Endothelial cell of umbilical vein (primary cell): ENCODE measurements at regions not wholly inside any gene's neighbourhood (a gene's known extent, or its start where the extent isn't known, plus 50 kb on each side); places are given as distances from the start of the nearest gene placed in this dataset.

Experiments used
- BruUV-seq: library from RNA; stranded (reverse); fragments of 400-500 nt; replicated peaks from 2 replicates; lab custom pipeline; 2021; lab: Mats Ljungman, UMichigan
- CTCF ChIA-PET: fragments of 300-600, 350-600 bp; sonication (Branson Sonifier 250); formaldehyde crosslinking; loops from one replicate; lab custom pipeline; 2021; ENCODE audit warnings: antibody characterized with exemption, inconsistent platforms; lab: Charles Lee
- POLR2A ChIA-PET: fragments of 300-600, 350-600 bp; sonication (Branson Sonifier 250); formaldehyde crosslinking; loops from one replicate; lab custom pipeline; 2021; ENCODE audit warnings: antibody characterized with exemption, inconsistent platforms; lab: Charles Lee
- DNase-seq: peaks from one replicate; pipeline ENCODE4 v3.0.0-alpha.2; 2011; ENCODE audit warnings: low read depth, low spot score
- FAIRE-seq: peaks from 2 replicates; lab custom pipeline; 2011; peaks lifted over from hg19 to GRCh38; lab: Jason Lieb, UNC
- H2AFZ ChIP-seq: 2 replicates; pipeline ENCODE4 v1.6.0; 2012; ENCODE audit warnings: low read depth, low read length, control low read depth, inconsistent platforms
- H3K27ac ChIP-seq: 2 replicates; pipeline ENCODE4 v1.5.1; 2011; ENCODE audit warnings: low read depth, mild to moderate bottlenecking, control low read depth, low read length, moderate library complexity; ENCODE audit not compliant: insufficient read depth
- H3K27me3 ChIP-seq, 2 experiments: 2 replicates each; pipeline versions ENCODE4 v1.6.0 to v1.6.1; 2011; ENCODE audit warnings: low read length in 2 of 2, mixed read lengths in 1 of 2; ENCODE audit not compliant: control insufficient read depth in 2 of 2, insufficient read depth in 2 of 2
- H3K36me3 ChIP-seq, 2 experiments: 2 replicates in 1 of 2; 3 replicates in 1 of 2; pipeline ENCODE4 v1.5.1; 2011; ENCODE audit warnings: low read length in 2 of 2, mild to moderate bottlenecking in 1 of 2, moderate library complexity in 1 of 2; ENCODE audit not compliant: control insufficient read depth in 2 of 2, insufficient read depth in 2 of 2; ENCODE audit errors: extremely low read depth in 1 of 2
- H3K4me1 ChIP-seq: 3 replicates; pipeline ENCODE4 v1.5.1; 2011; ENCODE audit warnings: mild to moderate bottlenecking, low read length; ENCODE audit not compliant: control insufficient read depth, insufficient read depth; ENCODE audit errors: extremely low read depth
- H3K4me2 ChIP-seq: 2 replicates; pipeline ENCODE4 v1.6.1; 2011; ENCODE audit warnings: low read length, control low read depth, mixed read lengths; ENCODE audit not compliant: insufficient read depth
- H3K4me3 ChIP-seq, 3 experiments: fragments of 200-600 bp in 1 of 3; sonication (generic), shearing (Covaris generic) in 1 of 3; replicated peaks in 1 of 3; 2 replicates each; pipeline ENCODE4 v1.5.1; 2011 to 2016; ENCODE audit warnings: control low read depth in 3 of 3, low read length in 3 of 3, mild to moderate bottlenecking in 2 of 3, inconsistent platforms in 1 of 3, low read depth in 1 of 3, moderate library complexity in 1 of 3; ENCODE audit not compliant: insufficient read depth in 1 of 3
- H3K79me2 ChIP-seq: 2 replicates; pipeline ENCODE4 v1.6.0; 2012; ENCODE audit warnings: low read length, inconsistent platforms; ENCODE audit not compliant: control insufficient read depth, insufficient read depth
- H3K9ac ChIP-seq: replicated peaks from 2 replicates; pipeline ENCODE3; 2011; ENCODE audit warnings: low read length, control low read depth; ENCODE audit not compliant: insufficient read depth; ENCODE audit errors: extremely low read depth
- H3K9me1 ChIP-seq: replicated peaks from 3 replicates; pipeline ENCODE4 v1.6.0; 2011; ENCODE audit warnings: mild to moderate bottlenecking, low read length; ENCODE audit not compliant: control insufficient read depth, insufficient read depth; ENCODE audit errors: extremely low read depth
- H3K9me3 ChIP-seq: replicated peaks from 2 replicates; pipeline ENCODE4 v1.5.1; 2012; ENCODE audit warnings: low read length, inconsistent platforms; ENCODE audit not compliant: control insufficient read depth, insufficient read depth
- H4K20me1 ChIP-seq: replicated peaks from 2 replicates; pipeline ENCODE3; 2011; ENCODE audit warnings: mild to moderate bottlenecking, low read length; ENCODE audit not compliant: control insufficient read depth, insufficient read depth; ENCODE audit errors: extremely low read depth
- EZH2 ChIP-seq: IDR thresholded peaks from 2 replicates; pipeline ENCODE4 v1.6.1; 2012; ENCODE audit warnings: borderline replicate concordance, low read depth, mild to moderate bottlenecking, moderate library complexity, low read length, inconsistent platforms; ENCODE audit not compliant: severe bottlenecking
- FOS ChIP-seq: IDR thresholded peaks from 2 replicates; pipeline ENCODE4 v1.6.1; 2011; ENCODE audit warnings: mild to moderate bottlenecking, low read length, moderate library complexity, borderline replicate concordance; ENCODE audit not compliant: insufficient read depth
- GATA2 ChIP-seq: IDR thresholded peaks from 2 replicates; pipeline ENCODE4 v1.7.0; 2011; ENCODE audit warnings: low read depth, mild to moderate bottlenecking, moderate library complexity, mixed read lengths, low read length; ENCODE audit not compliant: insufficient read length, insufficient read depth
- JUN ChIP-seq: IDR thresholded peaks from 2 replicates; pipeline ENCODE4 v1.6.1; 2011; ENCODE audit warnings: borderline replicate concordance, low read depth; ENCODE audit not compliant: insufficient read length, insufficient read depth
- MYC ChIP-seq: IDR thresholded peaks from one replicate; pipeline ENCODE4 v1.6.1; 2011; ENCODE audit warnings: mild to moderate bottlenecking, low read depth, low read length
- POLR2A ChIP-seq: IDR thresholded peaks from 2 replicates; pipeline ENCODE4 v1.6.1; 2012; ENCODE audit warnings: low read depth, mild to moderate bottlenecking, control low read depth, low read length
- POLR2AphosphoS5 ChIP-seq: IDR thresholded peaks from 2 replicates; pipeline ENCODE4 v1.6.1; 2012; ENCODE audit warnings: low read depth, mild to moderate bottlenecking, control low read depth, low read length, moderate library complexity; ENCODE audit not compliant: insufficient read depth
- dilution Hi-C: fragments of 300-500 bp; cut with MboI; formaldehyde crosslinking; loops from one replicate; pipeline ENCODE4 v1.15.0; 2019; ENCODE audit warnings: low sequenced_read_pairs; ENCODE audit not compliant: extremely low pct_ligation_motif_present
- intact Hi-C: fragments of 100-400 bp; cut with micrococcal nuclease; formaldehyde crosslinking; loops from one replicate; pipeline ENCODE4 v1.10.0; 2022
- TF ChIP-seq, protein P1 (sequence below), 2 donors: IDR thresholded peaks; 1 replicate in 1 of 2; 2 replicates in 1 of 2; pipeline ENCODE4 v1.5.1; 2011; ENCODE audit warnings: low read length in 2 of 2, mild to moderate bottlenecking in 2 of 2, moderate library complexity in 2 of 2, control low read depth in 1 of 2, inconsistent platforms in 1 of 2, low read depth in 1 of 2; ENCODE audit not compliant: insufficient read depth in 1 of 2; ENCODE audit errors: extremely low read depth in 1 of 2
- TF ChIP-seq, protein P2 (sequence below): IDR thresholded peaks from 2 replicates; pipeline ENCODE4 v1.6.1; 2011; ENCODE audit not compliant: insufficient read depth, insufficient read length

DNA sequence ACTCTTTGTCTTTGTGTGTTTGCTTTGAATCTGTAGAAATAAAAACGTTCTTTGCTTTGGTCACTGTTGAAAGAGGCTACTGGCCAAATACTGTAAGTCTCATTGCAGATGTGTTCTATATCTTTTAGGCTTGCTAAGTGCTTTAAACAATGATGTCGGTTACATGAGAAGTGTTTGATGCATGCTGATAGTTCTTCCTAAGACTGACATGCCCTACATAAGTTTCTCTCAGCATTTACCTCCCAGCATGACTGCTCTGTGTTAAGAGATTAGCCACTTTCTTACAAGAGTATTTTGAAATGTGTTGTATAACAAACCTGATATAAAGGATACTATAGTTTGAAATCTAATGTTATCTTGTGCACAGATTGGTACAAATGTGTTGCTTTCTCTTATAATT is 1088.7 kb downstream of the NSUN3 start:
- Histone ChIP-seq H4K20me1 (no peaks in the 10 kb centered on the region), H2AFZ (no peak overlapping the region), H3K27me3 (no peaks in the 10 kb centered on the region), H3K4me1 (no peaks in the 10 kb centered on the region), H3K4me3 (no peak overlapping the region), H3K36me3 (no peaks in the 10 kb centered on the region), H3K9me3 (peaks cover 3% of the 10 kb centered on the region), H3K4me2 (no peak overlapping the region), H3K9ac (no peak overlapping the region), H3K27ac (no peak overlapping the region), H3K9me1 (no peaks in the 10 kb centered on the region), H3K79me2 (no peaks in the 10 kb centered on the region)
- intact Hi-C loops (no loop called here), dilution Hi-C loops (no loop called here)
- ChIA-PET POLR2A (no interaction called here), CTCF (no interaction called here)
- BruUV-seq, result no TSS peak
- no peak for FAIRE-seq
- no peak for DNase-seq
- TF ChIP-seq POLR2AphosphoS5, result no peak
- no peak for TF ChIP-seq GATA2
- TF ChIP-seq FOS, result no peak
- TF ChIP-seq, protein P1, sequence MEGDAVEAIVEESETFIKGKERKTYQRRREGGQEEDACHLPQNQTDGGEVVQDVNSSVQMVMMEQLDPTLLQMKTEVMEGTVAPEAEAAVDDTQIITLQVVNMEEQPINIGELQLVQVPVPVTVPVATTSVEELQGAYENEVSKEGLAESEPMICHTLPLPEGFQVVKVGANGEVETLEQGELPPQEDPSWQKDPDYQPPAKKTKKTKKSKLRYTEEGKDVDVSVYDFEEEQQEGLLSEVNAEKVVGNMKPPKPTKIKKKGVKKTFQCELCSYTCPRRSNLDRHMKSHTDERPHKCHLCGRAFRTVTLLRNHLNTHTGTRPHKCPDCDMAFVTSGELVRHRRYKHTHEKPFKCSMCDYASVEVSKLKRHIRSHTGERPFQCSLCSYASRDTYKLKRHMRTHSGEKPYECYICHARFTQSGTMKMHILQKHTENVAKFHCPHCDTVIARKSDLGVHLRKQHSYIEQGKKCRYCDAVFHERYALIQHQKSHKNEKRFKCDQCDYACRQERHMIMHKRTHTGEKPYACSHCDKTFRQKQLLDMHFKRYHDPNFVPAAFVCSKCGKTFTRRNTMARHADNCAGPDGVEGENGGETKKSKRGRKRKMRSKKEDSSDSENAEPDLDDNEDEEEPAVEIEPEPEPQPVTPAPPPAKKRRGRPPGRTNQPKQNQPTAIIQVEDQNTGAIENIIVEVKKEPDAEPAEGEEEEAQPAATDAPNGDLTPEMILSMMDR (IDR thresholded peaks at IDR 0.05; ENCODE audit: extremely low read depth in 1 of 2, insufficient read depth in 1 of 2, low read depth in 1 of 2, low read length in 2 of 2), result no peak
- TF ChIP-seq, protein P2, sequence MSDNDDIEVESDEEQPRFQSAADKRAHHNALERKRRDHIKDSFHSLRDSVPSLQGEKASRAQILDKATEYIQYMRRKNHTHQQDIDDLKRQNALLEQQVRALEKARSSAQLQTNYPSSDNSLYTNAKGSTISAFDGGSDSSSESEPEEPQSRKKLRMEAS, result no peak

DNA sequence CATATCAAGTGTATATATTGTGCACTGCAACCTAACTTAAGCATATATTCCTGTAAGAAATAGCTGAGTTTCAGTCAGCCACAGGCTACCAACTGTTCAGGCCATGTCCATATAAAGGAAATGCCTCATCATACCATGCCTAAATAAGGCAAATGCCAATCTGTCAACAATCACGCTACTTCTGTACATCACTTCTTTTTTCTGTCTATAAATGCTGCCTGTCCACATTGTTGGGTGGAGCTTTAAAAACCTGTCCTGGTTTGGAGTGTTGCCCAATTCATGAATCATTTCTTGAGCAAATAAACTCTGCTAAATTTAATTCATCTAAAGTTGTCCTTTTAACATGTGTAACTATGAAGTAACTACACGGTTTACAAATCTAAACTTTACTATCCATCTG is 1091.9 kb downstream of the NSUN3 start:
- TF ChIP-seq POLR2A (no peak), POLR2AphosphoS5 (no peak), MYC (no peak), FOS (no peak), JUN (no peak), EZH2 (no peak), GATA2 (no peak)
- TF ChIP-seq, protein P2, result no peak
- TF ChIP-seq, protein P1 (IDR thresholded peaks at IDR 0.05; ENCODE audit: extremely low read depth in 1 of 2, insufficient read depth in 1 of 2, low read depth in 1 of 2, low read length in 2 of 2), result no peak
- no peak overlapping the region for H3K4me3 ChIP-seq
- DNase-seq, result no peak
- no peaks in the 10 kb centered on the region for H3K4me1 ChIP-seq
- no TSS peak for BruUV-seq
- dilution Hi-C loops (no loop called here), intact Hi-C loops (no loop called here)
- H3K9ac ChIP-seq, result no peak overlapping the region
- H3K27ac ChIP-seq, result no peak overlapping the region
- no peak for FAIRE-seq
- no peaks in the 10 kb centered on the region for H3K27me3 ChIP-seq
- POLR2A ChIA-PET, result no interaction called here
- CTCF ChIA-PET, result no interaction called here
- no peak overlapping the region for H2AFZ ChIP-seq
- peaks cover 3% of the 10 kb centered on the region for H3K9me3 ChIP-seq
- H3K79me2 ChIP-seq, result no peaks in the 10 kb centered on the region
- H3K9me1 ChIP-seq, result no peaks in the 10 kb centered on the region
- H4K20me1 ChIP-seq, result no peaks in the 10 kb centered on the region
- no peak overlapping the region for H3K4me2 ChIP-seq
- H3K36me3 ChIP-seq, result no peaks in the 10 kb centered on the region
